HEK293 (cell line): ENCODE measurements at regions not wholly inside any gene's neighbourhood (a gene's known extent, or its start where the extent isn't known, plus 50 kb on each side); places are given as distances from the start of the nearest gene placed in this dataset.

Experiments
- CTCF ChIA-PET: fragments of 350-600 bp; formaldehyde crosslinking; extraction: SDS; loops from one replicate; lab custom pipeline; 2021; ENCODE audit warnings: antibody characterized with exemption; lab: Yijun Ruan, JAX
- POLR2A ChIA-PET: fragments of 300-600 bp; formaldehyde crosslinking; extraction: SDS; loops from one replicate; lab custom pipeline; 2020; ENCODE audit warnings: antibody characterized with exemption, inconsistent platforms; lab: Yijun Ruan, JAX
- H3K27ac ChIP-seq: fragments of 200-500 bp; sonication (Bioruptor generic); 2 replicates; pipeline ENCODE4 v1.5.1; 2014; ENCODE audit warnings: low read depth, low read length, control low read depth, inconsistent platforms; ENCODE audit errors: extremely low read depth
- H3K36me3 ChIP-seq, 2 experiments: fragments of 200-500 bp in 1 of 2; sonication (Bioruptor generic) in 1 of 2; 1 replicate in 1 of 2; 2 replicates in 1 of 2; pipeline ENCODE4 v1.5.1; 2014 to 2017; ENCODE audit warnings: inconsistent platforms in 2 of 2, low read length in 2 of 2; ENCODE audit not compliant: control insufficient read depth in 2 of 2, insufficient read depth in 1 of 2
- H3K4me1 ChIP-seq: fragments of 200-500 bp; sonication (Bioruptor generic); 2 replicates; pipeline ENCODE4 v1.5.1; 2014; ENCODE audit warnings: mild to moderate bottlenecking, low read length, inconsistent platforms; ENCODE audit not compliant: control insufficient read depth, insufficient read depth
- H3K4me3 ChIP-seq: 2 replicates; pipeline ENCODE4 v1.5.1; 2011; ENCODE audit warnings: low read depth, mild to moderate bottlenecking, control low read depth, low read length, moderate library complexity
- H3K9me3 ChIP-seq: fragments of 200-500 bp; sonication (Bioruptor generic); 2 replicates; pipeline ENCODE4 v1.5.1; 2014; ENCODE audit warnings: low read depth, low read length, inconsistent platforms; ENCODE audit not compliant: control insufficient read depth, insufficient read depth
- GLI4 ChIP-seq: fragments of 450-650 bp; formaldehyde crosslinking; IDR thresholded peaks from 2 replicates; pipeline ENCODE4 v1.5.1; 2016; ENCODE audit warnings: missing biosample characterization, missing genetic modification characterization
- HOXD13 ChIP-seq: sonication (generic); formaldehyde crosslinking; IDR thresholded peaks from 2 replicates; pipeline ENCODE4 v1.8.0; 2022; ENCODE audit warnings: missing genetic modification reagents, borderline replicate concordance
- PRDM6 ChIP-seq: fragments of 450-650 bp; formaldehyde crosslinking; IDR thresholded peaks from 2 replicates; pipeline ENCODE4 v1.5.1; 2017; ENCODE audit warnings: missing biosample characterization, missing genetic modification characterization
- SALL2 ChIP-seq: fragments of 450-650 bp; formaldehyde crosslinking; IDR thresholded peaks from 2 replicates; pipeline ENCODE4 v1.5.0; 2017; ENCODE audit warnings: missing biosample characterization, mild to moderate bottlenecking, missing genetic modification characterization, borderline replicate concordance
- SCRT2 ChIP-seq: fragments of 450-650 bp; formaldehyde crosslinking; IDR thresholded peaks from 2 replicates; pipeline ENCODE4 v1.5.1; 2016; ENCODE audit warnings: missing biosample characterization, missing genetic modification characterization
- SP7 ChIP-seq: fragments of 450-650 bp; formaldehyde crosslinking; IDR thresholded peaks from 2 replicates; pipeline ENCODE4 v1.5.1; 2016; ENCODE audit warnings: missing biosample characterization, missing genetic modification characterization
- TRIM28 ChIP-seq: IDR thresholded peaks from 2 replicates; pipeline ENCODE4 v1.6.1; 2011; ENCODE audit warnings: low read length, control low read depth, borderline replicate concordance
- ZBTB21 ChIP-seq: fragments of 450-650 bp; formaldehyde crosslinking; IDR thresholded peaks from 2 replicates; pipeline ENCODE4 v1.5.1; 2017; ENCODE audit warnings: missing biosample characterization, missing genetic modification characterization
- ZBTB44 ChIP-seq: fragments of 450-650 bp; IDR thresholded peaks from 2 replicates; pipeline ENCODE4 v1.5.1; 2018; ENCODE audit warnings: missing biosample characterization, mild to moderate bottlenecking, missing genetic modification characterization
- ZBTB48 ChIP-seq: fragments of 450-650 bp; formaldehyde crosslinking; IDR thresholded peaks from 2 replicates; pipeline ENCODE4 v1.5.1; 2016; ENCODE audit warnings: missing biosample characterization, missing genetic modification characterization
- ZBTB49 ChIP-seq: fragments of 450-650 bp; formaldehyde crosslinking; IDR thresholded peaks from 2 replicates; pipeline ENCODE4 v1.5.1; 2016; ENCODE audit warnings: missing biosample characterization, missing genetic modification characterization, low read depth
- ZBTB7A ChIP-seq: fragments of 450-650 bp; formaldehyde crosslinking; IDR thresholded peaks from 2 replicates; pipeline ENCODE4 v1.5.1; 2016; ENCODE audit warnings: low read depth, missing biosample characterization, missing genetic modification characterization
- ZNF146 ChIP-seq: fragments of 450-650 bp; formaldehyde crosslinking; IDR thresholded peaks from 2 replicates; pipeline ENCODE4 v1.5.1; 2016; ENCODE audit warnings: missing biosample characterization, missing genetic modification characterization
- ZNF148 ChIP-seq: fragments of 450-650 bp; formaldehyde crosslinking; IDR thresholded peaks from 2 replicates; pipeline ENCODE4 v1.5.0; 2017; ENCODE audit warnings: missing biosample characterization, missing genetic modification characterization, borderline replicate concordance
- ZNF23 ChIP-seq: fragments of 450-650 bp; formaldehyde crosslinking; IDR thresholded peaks from 2 replicates; pipeline ENCODE4 v1.5.1; 2016; ENCODE audit warnings: missing biosample characterization, missing genetic modification characterization, borderline replicate concordance
- ZNF335 ChIP-seq: fragments of 450-650 bp; formaldehyde crosslinking; conservative IDR thresholded peaks from 2 replicates; pipeline ENCODE4 v1.5.1; 2016; ENCODE audit warnings: missing biosample characterization, missing genetic modification characterization
- ZNF449 ChIP-seq: fragments of 450-650 bp; formaldehyde crosslinking; IDR thresholded peaks from 2 replicates; pipeline ENCODE4 v1.5.1; 2017; ENCODE audit warnings: missing biosample characterization, mild to moderate bottlenecking, missing genetic modification characterization, moderate library complexity
- ZNF600 ChIP-seq: fragments of 450-650 bp; formaldehyde crosslinking; IDR thresholded peaks from 2 replicates; pipeline ENCODE4 v1.5.1; 2016; ENCODE audit warnings: missing biosample characterization, missing genetic modification characterization
- ZNF707 ChIP-seq: fragments of 450-650 bp; formaldehyde crosslinking; IDR thresholded peaks from 2 replicates; pipeline ENCODE4 v1.5.1; 2016; ENCODE audit warnings: missing biosample characterization, missing genetic modification characterization
- ZNF776 ChIP-seq: fragments of 450-650 bp; formaldehyde crosslinking; IDR thresholded peaks from 2 replicates; pipeline ENCODE4 v1.5.0; 2017; ENCODE audit warnings: missing biosample characterization, missing genetic modification characterization, borderline replicate concordance
- ZNF791 ChIP-seq: fragments of 450-650 bp; formaldehyde crosslinking; IDR thresholded peaks from 2 replicates; pipeline ENCODE4 v1.5.1; 2016; ENCODE audit warnings: missing biosample characterization, missing genetic modification characterization

- TF ChIP-seq ZNF23 (tag by site-specific recombination) (no peak), ZNF791 (no peak), TRIM28 (no peak)
- TF ChIP-seq, all 188 proteins: peak for 0
Observed at GRCh38 chr14:61177279-61178225, 103.6 kb downstream of the TMEM30B start (continued).

GRCh38 chr14:61176686-61177085 is 104.5 kb downstream of the TMEM30B start:
- H3K4me3 ChIP-seq, result no peak overlapping the region
- POLR2A ChIA-PET, result no interaction called here
- H3K4me1 ChIP-seq, result no peaks in the 10 kb centered on the region
- no peaks in the 10 kb centered on the region for H3K9me3 ChIP-seq
- no peak overlapping the region for H3K27ac ChIP-seq
- TF ChIP-seq ZNF776 (tag by site-specific recombination), result no peak
- TF ChIP-seq ZBTB49 (tag by site-specific recombination), result no peak
- TF ChIP-seq ZNF449 (tag by site-specific recombination), result no peak
- TF ChIP-seq ZBTB48 (tag by site-specific recombination), result no peak
- no peak for TF ChIP-seq SP7 (tag by site-specific recombination)
- no peak for TF ChIP-seq ZNF148 (tag by site-specific recombination)
- no peak for TF ChIP-seq ZNF600 (tag by site-specific recombination)
- no peak for TF ChIP-seq ZNF707 (tag by site-specific recombination)
- no peak for TF ChIP-seq HOXD13 (CRISPR knock-in tag)
- TF ChIP-seq SCRT2 (tag by site-specific recombination), result no peak
- no peak for TF ChIP-seq ZNF146 (tag by site-specific recombination)
- no peak for TF ChIP-seq ZNF335 (tag by site-specific recombination)
- no peak for TF ChIP-seq TRIM28
- no peak for TF ChIP-seq ZBTB21
- no peak for TF ChIP-seq GLI4 (tag by site-specific recombination)
- no peak for TF ChIP-seq ZBTB44 (tag by site-specific recombination)
- no peak for TF ChIP-seq ZBTB7A
- TF ChIP-seq SALL2, result no peak
- no peak for TF ChIP-seq PRDM6 (tag by site-specific recombination)
- no peaks in the 10 kb centered on the region for H3K36me3 ChIP-seq
- CTCF ChIA-PET, result no interaction called here
